Neutrophil (primary cell): ENCODE measurements at regions not wholly inside any gene's neighbourhood (a gene's known extent, or its start where the extent isn't known, plus 50 kb on each side); places are given as distances from the start of the nearest gene placed in this dataset.

Experiments
- H3K27ac ChIP-seq: fragments of 200-600 bp; sonication (generic); 2 replicates; pipeline ENCODE4 v1.5.1; 2016; ENCODE audit warnings: mild to moderate bottlenecking, moderate library complexity
- H3K27me3 ChIP-seq: fragments of 200-600 bp; sonication (generic); 2 replicates; pipeline ENCODE4 v1.6.0; 2016; ENCODE audit warnings: mild to moderate bottlenecking
- H3K36me3 ChIP-seq: fragments of 200-600 bp; sonication (generic); 2 replicates; pipeline ENCODE4 v1.5.1; 2017
- H3K4me1 ChIP-seq, 2 experiments: fragments of 200-600 bp in 1 of 2; sonication (generic) in 1 of 2; 1 replicate in 1 of 2; 2 replicates in 1 of 2; pipeline versions ENCODE4 v1.5.1 to v1.6.1; 2013 to 2016; ENCODE audit warnings: low read depth in 1 of 2, low read length in 1 of 2, mild to moderate bottlenecking in 1 of 2, moderate library complexity in 1 of 2; ENCODE audit not compliant: control insufficient read depth in 1 of 2, insufficient read depth in 1 of 2
- H3K4me3 ChIP-seq, 2 experiments: fragments of 200-600 bp in 1 of 2; sonication (generic) in 1 of 2; 1 replicate in 1 of 2; 2 replicates in 1 of 2; pipeline ENCODE4 v1.5.1; 2013 to 2016; ENCODE audit warnings: low read depth in 1 of 2, low read length in 1 of 2, mild to moderate bottlenecking in 1 of 2, moderate library complexity in 1 of 2
- H3K9me3 ChIP-seq: fragments of 200-600 bp; sonication (generic); 2 replicates; pipeline ENCODE4 v1.5.1; 2016
- CTCF ChIP-seq: fragments of 200-600 bp; sonication (generic); IDR thresholded peaks from 2 replicates; pipeline ENCODE4 v1.5.1; 2016; ENCODE audit warnings: antibody characterized with exemption

- Histone ChIP-seq H3K4me3 (no peak overlapping the region), H3K9me3 (no peaks in the 10 kb centered on the region), H3K4me1 (no peaks in the 10 kb centered on the region), H3K36me3 (no peaks in the 10 kb centered on the region), H3K27ac (no peak overlapping the region), H3K27me3 (no peaks in the 10 kb centered on the region)
- TF ChIP-seq CTCF, result no peak
Observed at GRCh38 chr7:155980841-155981240, 168.6 kb upstream of the SHH start.

GRCh38 chr7:155979994-155980393, 167.7 kb upstream of the SHH start:
- H3K9me3 ChIP-seq, result no peaks in the 10 kb centered on the region
- no peak overlapping the region for H3K27ac ChIP-seq
- no peak overlapping the region for H3K4me3 ChIP-seq
- TF ChIP-seq CTCF, result no peak
- H3K27me3 ChIP-seq, result no peaks in the 10 kb centered on the region
- no peaks in the 10 kb centered on the region for H3K36me3 ChIP-seq
- no peaks in the 10 kb centered on the region for H3K4me1 ChIP-seq

GRCh38 chr7:155979566-155979965, 167.3 kb upstream of the SHH start:
- no peak overlapping the region for H3K4me3 ChIP-seq
- no peak overlapping the region for H3K27ac ChIP-seq
- no peaks in the 10 kb centered on the region for H3K9me3 ChIP-seq
- no peak for TF ChIP-seq CTCF
- H3K4me1 ChIP-seq, result no peaks in the 10 kb centered on the region
- H3K36me3 ChIP-seq, result no peaks in the 10 kb centered on the region
- no peaks in the 10 kb centered on the region for H3K27me3 ChIP-seq

- Histone ChIP-seq H3K36me3 (no peaks in the 10 kb centered on the region), H3K27me3 (no peaks in the 10 kb centered on the region), H3K9me3 (no peaks in the 10 kb centered on the region), H3K27ac (no peak overlapping the region), H3K4me1 (no peaks in the 10 kb centered on the region), H3K4me3 (no peak overlapping the region)
- TF ChIP-seq CTCF, result no peak
Observed at GRCh38 chr7:155975490-155975889, 163.2 kb upstream of the SHH start.

- no peaks in the 10 kb centered on the region for H3K9me3 ChIP-seq
- no peak for TF ChIP-seq CTCF
- no peak overlapping the region for H3K27ac ChIP-seq
- H3K4me3 ChIP-seq, result no peak overlapping the region
- no peaks in the 10 kb centered on the region for H3K36me3 ChIP-seq
- no peaks in the 10 kb centered on the region for H3K27me3 ChIP-seq
- no peaks in the 10 kb centered on the region for H3K4me1 ChIP-seq
Observed at GRCh38 chr7:155974186-155974897, 162.1 kb upstream of the SHH start.
